ENCODE measurements at regions not wholly inside any gene's neighbourhood (a gene's known extent, or its start where the extent isn't known, plus 50 kb on each side); places are given as distances from the start of the nearest gene placed in this dataset.

GRCh38 chr3:154602241-154602640 is 172.3 kb upstream of the GPR149 start:
- H3K4me1 ChIP-seq (ENCODE audit: control insufficient read depth in 2 of 2, insufficient read depth in 2 of 2, low read length in 2 of 2), result no peaks in the 10 kb centered on the region
- Mint-ChIP-seq H3K4me3 (no peak overlapping the region), H3K4me1 (no peaks in the 10 kb centered on the region), H3K27me3 (no peaks in the 10 kb centered on the region), H3K9me3 (ENCODE audit: insufficient read depth) (peaks cover 2% of the 10 kb centered on the region), H3K27ac (no peak overlapping the region)
- no peak overlapping the region for H3K4me2 ChIP-seq (replicated peaks; ENCODE audit: low read depth, low read length, poor library complexity, severe bottlenecking)
- no peak overlapping the region for H3K9ac ChIP-seq (ENCODE audit: low read length)
- no peaks in the 10 kb centered on the region for H3K36me3 ChIP-seq (replicated peaks in 1 of 2; ENCODE audit: control extremely low read depth in 1 of 2, control insufficient read depth in 1 of 2, extremely low read depth in 1 of 2, insufficient read depth in 2 of 2, low read length in 1 of 2)
- DNase-seq (no peak), ATAC-seq (ENCODE audit: low read depth) (no peak)
- H4K20me1 ChIP-seq (ENCODE audit: control insufficient read depth, insufficient read depth, low read length, poor library complexity, severe bottlenecking), result no peaks in the 10 kb centered on the region
- H3K79me2 ChIP-seq (ENCODE audit: control insufficient read depth, insufficient read depth, low read length), result no peaks in the 10 kb centered on the region
- peaks cover 0 to 4% (median 0%) of the 10 kb centered on the region in 3 donors for H3K9me3 ChIP-seq (ENCODE audit: control extremely low read depth in 1 of 3, control insufficient read depth in 2 of 3, insufficient read depth in 1 of 3, low read length in 2 of 3)
- POLR2A ChIA-PET, result no interaction called here
- intact Hi-C loops (cut with micrococcal nuclease), result no loop called here
- no peak overlapping the region for H2AFZ ChIP-seq (ENCODE audit: insufficient read depth, low read depth, low read length, poor library complexity, severe bottlenecking)
- no peak overlapping the region for H3K27ac ChIP-seq (ENCODE audit: low read length in 2 of 2)
- no peak overlapping the region for H3K4me3 ChIP-seq (ENCODE audit: control extremely low read depth in 1 of 5, extremely low read depth in 1 of 5, insufficient read depth in 1 of 5, low read depth in 2 of 5, low read length in 4 of 5)
- CTCF ChIA-PET, result no interaction called here
- TF ChIP-seq EZH2 (IDR thresholded peaks at IDR 0.05; ENCODE audit: borderline replicate concordance, insufficient read depth, low read depth, low read length, poor library complexity, severe bottlenecking) (no peak), CTCF (IDR thresholded peaks at IDR 0.05) (no peak)
- no peaks in the 10 kb centered on the region for H3K27me3 ChIP-seq (replicated peaks in 1 of 4; ENCODE audit: control extremely low read depth in 1 of 4, control insufficient read depth in 3 of 4, insufficient read depth in 4 of 4, low read length in 3 of 4)

DNA sequence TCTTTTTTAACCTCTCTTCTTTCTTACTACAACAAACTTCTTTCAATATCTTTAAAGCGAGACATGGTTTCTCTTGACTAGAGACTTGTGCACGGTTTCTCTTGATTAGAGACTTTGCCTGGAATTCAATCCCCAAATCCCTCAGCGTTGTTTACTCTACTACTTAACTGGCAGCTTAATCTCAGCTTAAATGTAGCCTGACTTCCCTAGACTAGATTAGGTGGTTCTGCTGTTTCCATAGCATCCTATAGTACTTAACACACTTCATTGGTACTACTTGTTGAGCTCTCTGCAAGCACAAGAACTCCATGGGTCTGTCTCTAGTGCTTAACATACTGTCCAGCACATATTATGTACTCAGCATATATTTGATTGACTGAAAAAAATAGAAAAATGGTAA is 168.2 kb upstream of the GPR149 start:
- H3K4me2 ChIP-seq (replicated peaks; ENCODE audit: low read depth, low read length, poor library complexity, severe bottlenecking), result no peak overlapping the region
- H3K27me3 ChIP-seq (replicated peaks in 1 of 4; ENCODE audit: control extremely low read depth in 1 of 4, control insufficient read depth in 3 of 4, insufficient read depth in 4 of 4, low read length in 3 of 4), result no peaks in the 10 kb centered on the region
- TF ChIP-seq EZH2 (IDR thresholded peaks at IDR 0.05; ENCODE audit: borderline replicate concordance, insufficient read depth, low read depth, low read length, poor library complexity, severe bottlenecking) (no peak), CTCF (IDR thresholded peaks at IDR 0.05) (no peak)
- H3K27ac ChIP-seq (ENCODE audit: low read length in 2 of 2), result no peak overlapping the region
- no peak overlapping the region for H3K4me3 ChIP-seq (ENCODE audit: control extremely low read depth in 1 of 5, extremely low read depth in 1 of 5, insufficient read depth in 1 of 5, low read depth in 2 of 5, low read length in 4 of 5)
- DNase-seq (no peak), ATAC-seq (ENCODE audit: low read depth) (no peak)
- H3K4me1 Mint-ChIP-seq, result no peaks in the 10 kb centered on the region
- peaks cover 0 to 4% (median 0%) of the 10 kb centered on the region in 3 donors for H3K9me3 ChIP-seq (ENCODE audit: control extremely low read depth in 1 of 3, control insufficient read depth in 2 of 3, insufficient read depth in 1 of 3, low read length in 2 of 3)
- H3K4me1 ChIP-seq (ENCODE audit: control insufficient read depth in 2 of 2, insufficient read depth in 2 of 2, low read length in 2 of 2), result no peaks in the 10 kb centered on the region
- no peaks in the 10 kb centered on the region for H4K20me1 ChIP-seq (ENCODE audit: control insufficient read depth, insufficient read depth, low read length, poor library complexity, severe bottlenecking)
- ChIA-PET POLR2A (no interaction called here), CTCF (no interaction called here)
- H3K27me3 Mint-ChIP-seq, result no peaks in the 10 kb centered on the region
- H3K79me2 ChIP-seq (ENCODE audit: control insufficient read depth, insufficient read depth, low read length), result no peaks in the 10 kb centered on the region
- no peak overlapping the region for H3K4me3 Mint-ChIP-seq
- 100% methylated on average over 3 of the region's 3 CpGs for WGBS (ENCODE audit: insufficient coverage)
- intact Hi-C loops (cut with micrococcal nuclease), result no loop called here
- no peak overlapping the region for H3K9ac ChIP-seq (ENCODE audit: low read length)
- no peaks in the 10 kb centered on the region for H3K36me3 ChIP-seq (replicated peaks in 1 of 2; ENCODE audit: control extremely low read depth in 1 of 2, control insufficient read depth in 1 of 2, extremely low read depth in 1 of 2, insufficient read depth in 2 of 2, low read length in 1 of 2)
- H3K9me3 Mint-ChIP-seq (ENCODE audit: insufficient read depth), result peaks cover 2% of the 10 kb centered on the region
- H3K27ac Mint-ChIP-seq, result no peak overlapping the region
- no peak overlapping the region for H2AFZ ChIP-seq (ENCODE audit: insufficient read depth, low read depth, low read length, poor library complexity, severe bottlenecking)

Measured in B cell (primary cell).